Endothelial cell of umbilical vein (primary cell): ENCODE measurements at regions not wholly inside any gene's neighbourhood (a gene's known extent, or its start where the extent isn't known, plus 50 kb on each side); places are given as distances from the start of the nearest gene placed in this dataset.

ENCODE experiments used
- CTCF ChIP-seq, 2 donors: IDR thresholded peaks; 1 replicate in 1 of 2; 2 replicates in 1 of 2; pipeline ENCODE4 v1.5.1; 2011; ENCODE audit warnings: low read length in 2 of 2, mild to moderate bottlenecking in 2 of 2, moderate library complexity in 2 of 2, control low read depth in 1 of 2, inconsistent platforms in 1 of 2, low read depth in 1 of 2; ENCODE audit not compliant: insufficient read depth in 1 of 2; ENCODE audit errors: extremely low read depth in 1 of 2
- EZH2 ChIP-seq: IDR thresholded peaks from 2 replicates; pipeline ENCODE4 v1.6.1; 2012; ENCODE audit warnings: borderline replicate concordance, low read depth, mild to moderate bottlenecking, moderate library complexity, low read length, inconsistent platforms; ENCODE audit not compliant: severe bottlenecking

- TF ChIP-seq CTCF (IDR thresholded peaks at IDR 0.05; ENCODE audit: extremely low read depth in 1 of 2, insufficient read depth in 1 of 2, low read depth in 1 of 2, low read length in 2 of 2) (no peak), EZH2 (no peak)
These were observed 1506.2 kb upstream of the LRRTM3 start for GRCh38 chr10:65419629-65420028.
